ENCODE measurements at regions not wholly inside any gene's neighbourhood (a gene's known extent, or its start where the extent isn't known, plus 50 kb on each side); places are given as distances from the start of the nearest gene placed in this dataset.

GRCh38 chr2:104340162-104340561, 513.8 kb upstream of the POU3F3 start:
- DNase-seq: no peak

DNA sequence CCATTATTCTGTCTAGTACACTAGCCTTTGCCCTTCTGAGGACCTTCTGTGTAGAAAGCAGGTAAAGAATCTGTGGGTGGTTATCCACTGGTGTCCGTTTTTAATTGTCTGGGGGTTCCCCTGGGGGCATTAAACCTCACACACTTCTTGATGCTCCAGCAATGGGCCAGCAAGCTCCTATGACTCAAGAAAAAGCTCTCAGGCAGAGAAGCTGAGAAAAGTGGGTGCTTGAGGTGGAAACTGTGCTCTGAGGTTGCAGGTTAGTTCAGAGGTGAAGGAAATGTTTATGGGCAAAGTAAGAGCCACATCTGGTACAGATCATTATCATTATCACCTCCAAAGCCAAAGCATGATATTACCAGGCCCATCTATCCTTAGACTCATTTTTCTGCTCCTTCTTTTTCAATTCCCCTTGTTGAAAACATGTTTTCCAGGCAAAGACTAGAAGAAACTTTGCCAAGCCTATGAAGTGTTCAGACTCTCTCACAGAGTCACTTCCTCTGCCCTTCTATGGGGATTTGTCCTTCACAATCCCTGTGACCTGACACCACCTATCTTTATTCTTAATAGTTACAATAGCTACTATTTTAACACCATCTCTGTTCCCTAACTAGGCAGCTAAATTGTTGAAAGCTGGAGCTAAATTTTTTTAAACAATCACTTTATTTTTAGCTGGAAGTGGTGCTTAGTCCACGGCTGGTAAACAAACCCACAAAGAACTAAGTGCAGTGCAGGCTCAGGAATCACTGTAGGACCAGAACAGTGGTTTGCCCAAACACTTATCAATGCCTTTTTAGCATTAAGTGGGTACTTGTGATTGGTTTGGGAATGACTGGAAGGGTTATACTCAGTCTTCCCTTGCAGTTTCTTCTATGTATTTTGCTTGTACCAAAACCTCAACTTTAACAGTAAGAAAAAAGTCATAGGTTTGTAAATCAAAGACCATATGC, 512.8 kb upstream of the POU3F3 start:
- DNase-seq: no peak

DNA sequence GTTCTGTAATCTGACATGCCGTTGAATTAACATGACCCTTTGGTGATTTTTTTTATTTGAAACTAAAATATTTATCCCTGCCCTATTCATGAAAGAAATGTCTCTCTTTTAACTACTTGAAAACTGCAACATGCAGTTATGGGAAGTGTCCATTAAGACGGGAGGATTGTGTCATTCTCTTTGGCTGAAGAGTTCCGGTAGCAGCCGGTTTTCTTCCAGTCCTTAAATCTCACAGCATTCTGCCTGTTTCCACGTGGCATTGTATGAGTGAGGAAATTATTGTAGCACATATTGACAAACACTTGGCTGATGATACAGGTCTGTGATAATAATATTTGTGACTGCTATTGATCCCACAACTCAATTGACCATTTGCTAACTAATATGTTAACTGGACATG, 509.6 kb upstream of the POU3F3 start:
- no peak for DNase-seq

GRCh38 chr2:104344985-104345384, 508.9 kb upstream of the POU3F3 start:
- no peak for DNase-seq

- no peak for DNase-seq
Observed at GRCh38 chr2:104358122-104358521, 495.8 kb upstream of the POU3F3 start.

DNA sequence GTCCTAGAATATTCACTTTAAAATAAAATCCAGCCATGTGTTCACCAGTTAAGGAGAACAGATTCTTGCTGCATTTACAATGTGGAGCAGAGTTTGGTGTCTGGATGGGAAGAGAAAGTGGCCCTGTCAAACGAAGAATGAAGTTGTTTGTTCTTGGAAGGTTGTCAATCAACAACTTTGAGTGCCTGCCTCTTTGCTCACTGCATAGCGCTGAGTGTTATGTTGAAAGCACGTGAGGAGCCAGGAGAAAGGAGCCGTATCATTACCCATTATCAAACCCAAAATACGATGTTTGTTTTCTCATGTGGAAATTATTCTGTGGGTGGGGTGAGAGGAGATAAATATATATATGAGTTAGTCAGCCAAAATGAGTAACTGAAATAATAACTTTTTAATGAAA, 492.5 kb upstream of the POU3F3 start:
- no peak for DNase-seq

DNA sequence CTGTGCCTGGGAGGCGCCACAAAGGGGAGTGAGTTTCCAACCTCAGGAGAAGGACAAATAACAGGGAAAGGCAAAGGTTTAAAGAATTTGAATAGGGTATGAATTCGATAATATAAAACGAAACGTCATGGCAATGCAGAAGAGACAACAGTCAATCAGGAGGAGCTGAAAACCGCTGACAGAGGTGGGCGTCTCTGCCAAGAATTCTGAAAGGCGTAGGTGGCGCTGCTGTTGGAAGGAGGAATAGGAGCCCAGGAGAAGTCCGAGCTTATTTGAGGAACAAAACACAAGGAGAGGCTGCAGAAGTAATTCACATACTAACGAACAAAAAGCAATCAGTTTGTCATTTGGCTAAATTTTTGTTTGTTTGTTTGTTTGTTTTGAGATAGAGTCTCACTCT, 485.8 kb upstream of the POU3F3 start:
- no peak for DNase-seq

DNA sequence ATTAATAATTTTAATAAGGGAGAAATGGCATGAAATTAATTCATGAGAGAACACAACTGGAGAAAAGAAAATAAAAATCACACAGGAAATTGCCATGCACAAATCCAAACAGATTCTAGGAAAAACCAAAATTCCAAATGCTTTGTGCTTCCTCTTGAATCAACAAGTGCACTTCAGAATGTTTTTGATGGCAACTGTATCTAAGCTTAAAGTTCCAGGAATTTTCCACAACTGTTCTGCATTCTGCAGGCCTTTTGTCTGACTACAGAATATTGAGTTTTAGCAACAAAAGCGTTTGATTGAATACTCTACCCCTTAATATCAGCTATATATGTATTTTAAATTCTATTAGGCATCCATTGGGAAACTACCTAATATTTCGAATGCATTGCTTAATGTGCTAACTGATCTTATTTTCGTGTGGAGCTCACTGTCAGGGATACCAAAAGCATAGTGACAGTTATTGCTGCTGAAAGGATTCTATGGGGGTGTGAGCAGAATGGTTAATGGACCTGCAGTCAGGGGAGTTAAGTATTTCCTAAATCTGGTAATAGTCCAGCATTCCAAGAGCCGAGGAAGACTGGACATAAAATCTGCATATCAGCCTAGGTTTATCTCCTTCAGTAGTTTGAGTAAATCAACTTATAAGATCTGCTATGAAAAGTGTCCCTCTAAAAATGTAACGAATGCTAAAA, 482.7 kb upstream of the POU3F3 start:
- no peak for DNase-seq

- no peak for DNase-seq
Observed at GRCh38 chr2:104375206-104375605, 478.7 kb upstream of the POU3F3 start.

GRCh38 chr2:104378853-104379374, 475.0 kb upstream of the POU3F3 start:
- no peak for DNase-seq

GRCh38 chr2:104384961-104385360, 469.0 kb upstream of the POU3F3 start:
- no peak for DNase-seq

DNA sequence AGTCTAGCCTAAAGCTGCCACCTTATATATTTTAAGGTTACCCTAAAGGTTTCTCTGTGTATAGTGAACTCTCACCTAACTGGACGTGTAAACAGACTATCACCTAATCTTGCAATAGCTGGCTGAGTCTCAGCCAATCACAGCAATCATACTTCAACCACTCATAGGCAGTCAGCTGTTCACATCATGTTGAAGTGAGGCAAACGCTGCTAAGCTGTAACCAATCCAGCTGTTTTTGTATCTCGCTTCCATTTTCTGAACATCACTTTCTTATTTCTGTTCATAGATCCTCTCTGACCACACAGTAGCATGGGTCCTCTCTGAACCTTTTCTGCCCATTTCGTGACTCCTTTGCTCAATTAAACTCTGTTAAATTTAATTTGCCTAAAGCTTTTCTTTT, 468.2 kb upstream of the POU3F3 start:
- DNase-seq: no peak

DNA sequence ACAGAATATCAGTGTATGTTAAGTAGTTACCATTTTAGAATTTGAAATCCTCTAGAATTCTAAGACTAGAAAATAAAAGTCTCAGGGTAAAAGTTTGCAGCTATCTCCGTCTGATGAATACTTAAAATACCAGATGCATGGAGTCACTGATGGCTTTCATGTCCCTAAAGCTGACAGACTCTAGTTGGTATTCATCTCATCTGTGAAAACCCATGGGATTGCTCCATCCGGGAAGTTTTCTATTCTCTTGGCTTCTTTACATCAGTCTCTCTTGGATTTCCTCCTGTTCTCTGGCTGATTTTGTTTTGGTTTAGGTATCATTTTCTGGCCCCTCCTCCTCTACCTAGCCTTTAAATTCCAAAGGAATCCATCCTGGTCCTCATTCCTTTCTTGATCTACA, 465.6 kb upstream of the POU3F3 start:
- no peak for DNase-seq

GRCh38 chr2:104402825-104403224, 451.1 kb upstream of the POU3F3 start:
- DNase-seq: no peak

DNA sequence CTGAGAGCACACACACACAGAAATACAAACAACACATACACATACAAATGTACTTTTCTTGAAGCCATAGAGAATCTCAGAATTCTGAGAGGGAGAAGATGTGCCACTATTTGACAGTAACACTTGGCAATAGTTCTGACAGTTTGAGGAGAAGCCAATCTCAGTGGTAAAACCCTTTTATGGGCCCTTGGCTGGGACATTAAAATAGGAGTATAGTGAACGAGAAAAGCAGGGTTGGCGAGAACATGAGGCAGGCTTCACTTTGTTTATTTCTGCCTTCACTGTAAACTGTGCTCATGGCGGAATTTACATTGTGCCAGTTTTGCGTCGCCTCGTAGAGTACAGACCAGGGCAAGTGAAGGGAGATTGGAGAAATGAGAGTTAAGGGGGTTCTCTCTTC, 449.4 kb upstream of the POU3F3 start:
- DNase-seq: no peak

DNA sequence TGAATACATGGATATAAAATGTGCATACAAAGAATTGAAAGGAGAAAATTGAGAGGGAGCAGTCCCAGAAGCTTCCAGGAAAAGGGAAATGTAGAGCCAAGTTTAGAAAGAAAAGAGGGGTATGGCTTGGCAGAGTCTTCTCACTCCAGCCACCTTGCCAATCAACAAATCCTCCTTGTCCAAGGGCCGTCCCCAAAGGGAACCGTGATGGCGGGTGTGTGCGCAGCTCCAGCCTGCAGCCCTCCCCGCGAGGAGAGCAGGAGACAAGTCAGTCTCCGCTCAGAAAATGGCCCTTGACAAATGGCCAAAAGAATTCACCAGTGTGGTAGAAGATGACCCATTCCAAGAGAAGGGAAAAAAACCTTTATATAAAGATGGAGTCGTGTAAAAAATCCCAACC, 448.3 kb upstream of the POU3F3 start:
- DNase-seq: no peak

DNA sequence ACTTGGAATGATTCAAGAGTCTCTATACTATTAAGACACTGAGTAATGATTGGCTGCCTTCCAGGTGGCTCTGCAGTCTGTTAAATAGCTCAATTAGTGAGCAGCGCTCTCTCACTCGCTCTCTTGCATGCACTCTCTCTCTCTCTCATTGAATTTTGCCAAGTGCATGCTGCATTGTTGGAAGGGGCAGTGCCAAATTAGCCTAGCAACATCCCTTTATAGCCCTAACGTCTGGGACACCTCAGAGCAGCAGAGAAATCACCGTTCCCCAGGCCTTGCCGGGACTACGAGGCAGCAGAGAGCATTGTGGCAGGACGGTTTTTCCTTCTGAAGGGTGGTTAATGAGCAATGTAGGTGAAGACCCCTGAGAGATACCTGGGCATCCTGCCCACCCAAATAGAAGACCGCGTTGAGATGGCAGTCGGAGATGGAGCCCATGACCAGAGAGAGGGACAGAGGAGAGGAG, 447.6 kb upstream of the POU3F3 start:
- DNase-seq: no peak

- DNase-seq: no peak
Observed at GRCh38 chr2:104407641-104408040, 446.3 kb upstream of the POU3F3 start.

- DNase-seq: no peak
Observed at GRCh38 chr2:104408266-104408665, 445.6 kb upstream of the POU3F3 start.

GRCh38 chr2:104410136-104410535, 443.8 kb upstream of the POU3F3 start:
- no peak for DNase-seq

DNA sequence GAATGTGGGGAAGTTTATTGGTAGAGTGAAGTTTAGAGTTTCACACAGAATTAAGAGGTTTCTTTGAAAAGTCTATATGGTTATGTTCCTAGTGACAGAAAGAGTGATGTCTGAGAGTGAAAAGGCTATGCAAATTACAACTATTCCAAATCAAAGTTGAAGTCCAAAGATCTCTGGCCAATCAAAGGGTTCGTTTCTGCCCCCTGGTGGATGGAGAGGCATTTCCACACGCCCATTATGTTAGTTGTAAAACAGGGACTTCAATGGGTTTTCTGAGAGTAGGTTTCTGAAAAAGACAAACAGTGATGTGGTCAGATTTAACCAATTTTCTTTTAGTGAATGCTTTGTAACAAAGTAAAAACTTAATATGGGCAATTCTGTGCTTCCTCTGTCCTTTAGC, 441.5 kb upstream of the POU3F3 start:
- DNase-seq: peak; percentile 13 to 16

DNA sequence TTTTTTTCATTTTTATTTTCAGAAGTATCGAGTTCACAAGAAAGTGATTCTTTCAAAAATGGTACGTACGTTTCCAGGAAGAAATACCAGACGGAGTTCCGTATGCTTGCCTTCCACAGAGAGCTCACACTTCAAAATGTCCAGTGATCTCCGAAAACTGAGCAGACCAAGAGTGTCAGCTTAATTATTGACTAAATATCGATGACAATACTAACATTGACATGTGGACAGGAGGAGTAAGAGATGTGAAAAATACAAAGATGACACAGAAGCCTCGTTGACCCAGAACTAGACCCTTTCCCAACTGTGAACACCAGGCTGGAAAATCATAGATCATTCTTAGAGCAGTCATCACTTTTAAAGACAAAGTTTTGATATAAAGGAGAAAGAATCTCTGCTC, 440.0 kb upstream of the POU3F3 start:
- DNase-seq: no peak

GRCh38 chr2:104415284-104415683, 438.6 kb upstream of the POU3F3 start:
- DNase-seq: no peak
